CD4-positive, alpha-beta T cell (primary cell): ENCODE measurements at regions not wholly inside any gene's neighbourhood (a gene's known extent, or its start where the extent isn't known, plus 50 kb on each side); places are given as distances from the start of the nearest gene placed in this dataset.

Experiments
- ATAC-seq: fragments of 200-7000 bp; cut with Tn5 transposase; one replicate; pipeline ENCODE4 v1.10.0; 2022; ENCODE audit warnings: mild to moderate bottlenecking; ENCODE audit not compliant: poor library complexity
- CTCF ChIA-PET: fragments of 350-600 bp; sonication (Branson Sonifier 250); formaldehyde crosslinking; loops from one replicate; lab custom pipeline; 2021; ENCODE audit warnings: antibody characterized with exemption, inconsistent platforms; lab: Charles Lee
- POLR2A ChIA-PET: fragments of 350-600 bp; sonication (Branson Sonifier 250); formaldehyde crosslinking; loops from one replicate; lab custom pipeline; 2021; ENCODE audit warnings: antibody characterized with exemption, inconsistent platforms; lab: Charles Lee
- DNase-seq, 14 experiments: peaks; one replicate each; pipeline ENCODE4 v3.0.0-alpha.2; 2013 to 2020; ENCODE audit warnings: mixed read lengths in 2 of 14
- H3K27ac ChIP-seq, 2 donors: one replicate each; pipeline versions ENCODE4 v1.5.1 to v1.7.0; 2013; ENCODE audit warnings: low read length in 2 of 2, low read depth in 1 of 2, mild to moderate bottlenecking in 1 of 2
- H3K27me3 ChIP-seq, 2 experiments: 1 replicate in 1 of 2; 2 replicates in 1 of 2; pipeline versions ENCODE4 v1.6.1 to v1.7.0; 2013; ENCODE audit warnings: low read length in 2 of 2, control low read depth in 1 of 2, mild to moderate bottlenecking in 1 of 2, moderate library complexity in 1 of 2; ENCODE audit not compliant: insufficient read depth in 2 of 2, control insufficient read depth in 1 of 2
- H3K36me3 ChIP-seq: one replicate; pipeline ENCODE4 v1.6.1; 2013; ENCODE audit warnings: low read length, control low read depth; ENCODE audit not compliant: insufficient read depth
- H3K4me1 ChIP-seq: one replicate; pipeline ENCODE4 v1.6.1; 2013; ENCODE audit warnings: low read length, control low read depth; ENCODE audit not compliant: insufficient read depth
- H3K4me3 ChIP-seq: one replicate; pipeline ENCODE4 v1.5.1; 2013; ENCODE audit warnings: mild to moderate bottlenecking, low read length, moderate library complexity
- H3K9me3 ChIP-seq, 2 experiments: 1 replicate in 1 of 2; 2 replicates in 1 of 2; pipeline versions ENCODE4 v1.6.1 to v1.7.0; 2013; ENCODE audit warnings: low read length in 2 of 2, mild to moderate bottlenecking in 2 of 2, control low read depth in 1 of 2, moderate library complexity in 1 of 2; ENCODE audit not compliant: control insufficient read depth in 1 of 2, insufficient read depth in 1 of 2
- H3K27ac Mint-ChIP-seq: one replicate; pipeline ENCODE4 v1.8.0; 2020; ENCODE audit warnings: mixed read lengths
- H3K27me3 Mint-ChIP-seq: one replicate; pipeline ENCODE4 v1.8.0; 2021; ENCODE audit warnings: mixed read lengths
- H3K36me3 Mint-ChIP-seq: one replicate; pipeline ENCODE4 v1.8.0; 2021; ENCODE audit warnings: low read depth, mixed read lengths
- H3K4me1 Mint-ChIP-seq: one replicate; pipeline ENCODE4 v1.8.0; 2021; ENCODE audit warnings: low read depth, mixed read lengths
- H3K4me3 Mint-ChIP-seq: one replicate; pipeline ENCODE4 v1.8.0; 2020; ENCODE audit warnings: mild to moderate bottlenecking, mixed read lengths
- H3K9me3 Mint-ChIP-seq: one replicate; pipeline ENCODE4 v1.8.0; 2020; ENCODE audit warnings: mixed read lengths
- intact Hi-C, 2 experiments: fragments of 100-400 bp; cut with DNase I in 1 of 2; cut with micrococcal nuclease in 1 of 2; formaldehyde crosslinking; loops; one replicate each; pipeline versions ENCODE4 v1.15.1 to v1.9.0; 2023 to 2025; cut with DNase I, micrococcal nuclease
- TF ChIP-seq, protein P1 (sequence below): fragments of 200-600 bp; IDR thresholded peaks from one replicate; pipeline ENCODE4 v1.8.0; 2022; ENCODE audit warnings: antibody characterized with exemption, mild to moderate bottlenecking

DNA sequence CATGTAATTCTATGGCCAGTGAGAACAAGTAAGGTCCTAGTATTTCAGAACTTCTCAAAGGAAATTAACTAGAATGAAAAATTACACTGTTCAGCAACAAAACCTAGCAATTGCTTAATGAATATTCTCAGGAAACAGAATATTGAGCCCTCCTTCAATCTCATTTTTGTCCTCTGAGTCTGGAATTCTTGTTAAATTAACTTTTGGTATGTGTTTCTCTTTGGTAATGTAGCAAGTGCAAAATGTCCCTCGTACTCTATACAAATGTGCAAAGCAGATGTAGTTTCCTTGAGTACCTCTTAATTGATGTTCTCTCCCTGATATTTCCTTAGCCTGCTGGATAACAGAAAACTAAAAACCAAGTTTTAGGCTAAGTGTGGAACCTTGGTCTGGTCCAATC lies 190.8 kb upstream of the CNOT2 start:
- intact Hi-C loops, result no loop called here
- no peak overlapping the region for H3K4me3 Mint-ChIP-seq
- Histone ChIP-seq H3K4me3 (no peak overlapping the region), H3K27me3 (peaks cover 0 to 4% of the 10 kb centered on the region in 2 experiments), H3K4me1 (no peaks in the 10 kb centered on the region), H3K27ac (no peak overlapping the region), H3K36me3 (no peaks in the 10 kb centered on the region), H3K9me3 (no peaks in the 10 kb centered on the region)
- H3K36me3 Mint-ChIP-seq, result no peaks in the 10 kb centered on the region
- ChIA-PET CTCF (no interaction called here), POLR2A (no interaction called here)
- no peak overlapping the region for H3K27ac Mint-ChIP-seq
- DNase-seq (no peak), ATAC-seq (no peak)
- H3K4me1 Mint-ChIP-seq, result no peaks in the 10 kb centered on the region
- peaks cover 4% of the 10 kb centered on the region for H3K27me3 Mint-ChIP-seq
- TF ChIP-seq, protein P1, sequence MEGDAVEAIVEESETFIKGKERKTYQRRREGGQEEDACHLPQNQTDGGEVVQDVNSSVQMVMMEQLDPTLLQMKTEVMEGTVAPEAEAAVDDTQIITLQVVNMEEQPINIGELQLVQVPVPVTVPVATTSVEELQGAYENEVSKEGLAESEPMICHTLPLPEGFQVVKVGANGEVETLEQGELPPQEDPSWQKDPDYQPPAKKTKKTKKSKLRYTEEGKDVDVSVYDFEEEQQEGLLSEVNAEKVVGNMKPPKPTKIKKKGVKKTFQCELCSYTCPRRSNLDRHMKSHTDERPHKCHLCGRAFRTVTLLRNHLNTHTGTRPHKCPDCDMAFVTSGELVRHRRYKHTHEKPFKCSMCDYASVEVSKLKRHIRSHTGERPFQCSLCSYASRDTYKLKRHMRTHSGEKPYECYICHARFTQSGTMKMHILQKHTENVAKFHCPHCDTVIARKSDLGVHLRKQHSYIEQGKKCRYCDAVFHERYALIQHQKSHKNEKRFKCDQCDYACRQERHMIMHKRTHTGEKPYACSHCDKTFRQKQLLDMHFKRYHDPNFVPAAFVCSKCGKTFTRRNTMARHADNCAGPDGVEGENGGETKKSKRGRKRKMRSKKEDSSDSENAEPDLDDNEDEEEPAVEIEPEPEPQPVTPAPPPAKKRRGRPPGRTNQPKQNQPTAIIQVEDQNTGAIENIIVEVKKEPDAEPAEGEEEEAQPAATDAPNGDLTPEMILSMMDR, result no peak
- H3K9me3 Mint-ChIP-seq, result no peaks in the 10 kb centered on the region

DNA sequence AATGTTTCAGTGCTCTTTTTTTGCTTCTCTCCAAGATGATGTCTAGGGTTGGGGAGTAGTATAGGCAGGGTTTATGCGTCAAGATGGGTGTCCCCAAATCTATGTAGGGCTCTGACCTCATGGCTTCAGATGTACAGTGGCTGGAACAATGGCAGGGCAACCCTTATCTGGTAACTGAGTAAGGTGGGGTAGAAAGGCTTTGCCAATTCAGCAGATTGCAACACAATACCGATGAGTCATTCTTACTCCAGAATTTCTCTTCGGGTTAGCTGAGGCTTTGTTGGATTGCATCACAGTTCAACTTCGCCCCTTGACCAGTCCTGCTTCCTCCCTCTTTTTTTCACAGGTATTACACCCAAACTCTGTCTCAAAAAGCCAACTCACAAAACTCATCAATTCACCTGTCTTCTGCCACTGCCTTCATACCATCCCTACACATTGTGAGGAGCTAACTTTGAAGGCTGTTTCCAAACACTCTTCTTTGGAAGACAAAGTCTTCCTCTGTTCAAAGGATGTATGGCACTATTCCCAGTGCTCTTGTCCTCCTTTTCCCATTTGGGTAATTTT lies 190.2 kb upstream of the CNOT2 start:
- H3K27ac Mint-ChIP-seq, result no peak overlapping the region

DNA sequence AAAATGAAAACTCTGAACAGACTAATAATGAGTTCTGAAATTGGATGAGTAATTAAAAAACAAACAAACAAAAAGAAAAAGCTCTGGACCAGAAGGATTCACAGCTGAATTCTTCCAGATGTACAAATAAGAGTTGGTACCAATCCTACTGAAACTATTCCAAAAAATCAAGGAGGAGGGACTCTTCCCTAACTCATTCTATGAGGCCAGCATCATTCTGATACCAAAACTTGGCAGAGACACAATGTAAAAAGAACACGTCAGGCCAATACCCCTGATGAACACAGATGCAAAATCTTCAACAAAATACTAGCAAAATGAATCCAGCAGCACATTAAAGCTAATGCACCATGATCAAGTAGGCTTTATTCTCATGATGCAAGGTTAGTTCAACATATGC lies 183.9 kb upstream of the CNOT2 start:
- H3K27me3 ChIP-seq, result peaks cover 0 to 3% of the 10 kb centered on the region in 2 experiments
- H3K9me3 Mint-ChIP-seq, result no peaks in the 10 kb centered on the region
- no peak overlapping the region for H3K27ac ChIP-seq
- TF ChIP-seq, protein P1, result no peak
- POLR2A ChIA-PET, result no interaction called here
- H3K4me3 ChIP-seq, result no peak overlapping the region
- CTCF ChIA-PET, result no interaction called here
- no peak overlapping the region for H3K27ac Mint-ChIP-seq
- H3K9me3 ChIP-seq, result no peaks in the 10 kb centered on the region
- H3K36me3 Mint-ChIP-seq, result no peaks in the 10 kb centered on the region
- no peaks in the 10 kb centered on the region for H3K27me3 Mint-ChIP-seq
- DNase-seq (no peak), ATAC-seq (no peak)
- no peaks in the 10 kb centered on the region for H3K4me1 ChIP-seq
- no peaks in the 10 kb centered on the region for H3K4me1 Mint-ChIP-seq
- no peak overlapping the region for H3K4me3 Mint-ChIP-seq
- intact Hi-C loops, result no loop called here
- no peaks in the 10 kb centered on the region for H3K36me3 ChIP-seq

More for the DNA sequence above, 190.2 kb upstream of the CNOT2 start:
- H3K27ac ChIP-seq, result no peak overlapping the region
- intact Hi-C loops, result no loop called here
- no peaks in the 10 kb centered on the region for H3K4me1 ChIP-seq
- H3K27me3 ChIP-seq, result peaks cover 0 to 4% of the 10 kb centered on the region in 2 experiments
- Mint-ChIP-seq H3K4me3 (no peak overlapping the region), H3K9me3 (no peaks in the 10 kb centered on the region), H3K36me3 (no peaks in the 10 kb centered on the region), H3K27me3 (peaks cover 4% of the 10 kb centered on the region), H3K4me1 (no peaks in the 10 kb centered on the region)
- ChIA-PET POLR2A (no interaction called here), CTCF (no interaction called here)
- TF ChIP-seq, protein P1, result no peak
- peak in 3 of 14 experiments; percentile 5 to 54 (median 50) for DNase-seq
- no peak overlapping the region for H3K4me3 ChIP-seq
- no peaks in the 10 kb centered on the region for H3K36me3 ChIP-seq
- no peak for ATAC-seq
- H3K9me3 ChIP-seq, result no peaks in the 10 kb centered on the region
